ENCODE measurements at regions not wholly inside any gene's neighbourhood (a gene's known extent, or its start where the extent isn't known, plus 50 kb on each side); places are given as distances from the start of the nearest gene placed in this dataset.
A peak's percentile ranks its signal among the peaks of the same experiment; 100 is the strongest.
"Not testable (repeated sequence)": the region's sequence is repeated elsewhere in the genome, so short reads cannot be mapped to it uniquely, and the experiment has no call there.

GRCh38 chr11:106173291-106173690 is 95.8 kb downstream of the AASDHPPT start:
- DNase-seq, result no peak
- no peak for TF ChIP-seq CTCF (IDR thresholded peaks at IDR 0.05; ENCODE audit: borderline replicate concordance, extremely low read depth, insufficient read depth)
- no peak overlapping the region for H3K9ac ChIP-seq (ENCODE audit: low read length in 3 of 3)
- no peaks in the 10 kb centered on the region for H3K27me3 ChIP-seq (ENCODE audit: control insufficient read depth, insufficient read depth, low read length)
- no peak overlapping the region for H3K4me3 ChIP-seq (ENCODE audit: low read length in 3 of 3)
- no peaks in the 10 kb centered on the region for H3K36me3 ChIP-seq (ENCODE audit: control insufficient read depth in 2 of 3, insufficient read depth in 3 of 3, low read length in 3 of 3)
- H3K9me3 ChIP-seq (ENCODE audit: control insufficient read depth in 2 of 3, insufficient read depth in 1 of 3, low read length in 3 of 3), result no peaks in the 10 kb centered on the region
- no peaks in the 10 kb centered on the region for H3K4me1 ChIP-seq (ENCODE audit: control insufficient read depth in 2 of 3, insufficient read depth in 2 of 3, low read depth in 1 of 3, low read length in 3 of 3)
- H3K27ac ChIP-seq (ENCODE audit: low read depth in 2 of 2, low read length in 2 of 2), result no peak overlapping the region
- no peak for FAIRE-seq
- intact Hi-C loops (cut with DNase I), result no loop called here

GRCh38 chr11:106174003-106174402 is 96.5 kb downstream of the AASDHPPT start:
- H3K9ac ChIP-seq (ENCODE audit: low read length in 3 of 3); intact Hi-C loops (cut with DNase I); DNase-seq; H3K27ac ChIP-seq (ENCODE audit: low read depth in 2 of 2, low read length in 2 of 2); FAIRE-seq; H3K9me3 ChIP-seq (ENCODE audit: control insufficient read depth in 2 of 3, insufficient read depth in 1 of 3, low read length in 3 of 3); H3K4me3 ChIP-seq (ENCODE audit: low read length in 3 of 3); H3K4me1 ChIP-seq (ENCODE audit: control insufficient read depth in 2 of 3, insufficient read depth in 2 of 3, low read depth in 1 of 3, low read length in 3 of 3); H3K27me3 ChIP-seq (ENCODE audit: control insufficient read depth, insufficient read depth, low read length); H3K36me3 ChIP-seq (ENCODE audit: control insufficient read depth in 2 of 3, insufficient read depth in 3 of 3, low read length in 3 of 3): not testable (repeated sequence)

GRCh38 chr11:106176817-106177216 is 99.4 kb downstream of the AASDHPPT start:
- Histone ChIP-seq H3K4me1 (ENCODE audit: control insufficient read depth in 2 of 3, insufficient read depth in 2 of 3, low read depth in 1 of 3, low read length in 3 of 3) (no peaks in the 10 kb centered on the region), H3K27ac (ENCODE audit: low read depth in 2 of 2, low read length in 2 of 2) (no peak overlapping the region), H3K9ac (ENCODE audit: low read length in 3 of 3) (no peak overlapping the region), H3K4me3 (ENCODE audit: low read length in 3 of 3) (no peak overlapping the region), H3K9me3 (ENCODE audit: control insufficient read depth in 2 of 3, insufficient read depth in 1 of 3, low read length in 3 of 3) (no peaks in the 10 kb centered on the region), H3K36me3 (ENCODE audit: control insufficient read depth in 2 of 3, insufficient read depth in 3 of 3, low read length in 3 of 3) (no peaks in the 10 kb centered on the region), H3K27me3 (ENCODE audit: control insufficient read depth, insufficient read depth, low read length) (no peaks in the 10 kb centered on the region)
- DNase-seq (no peak), FAIRE-seq (no peak)
- TF ChIP-seq CTCF (IDR thresholded peaks at IDR 0.05; ENCODE audit: borderline replicate concordance, extremely low read depth, insufficient read depth), result no peak
- intact Hi-C loops (cut with DNase I), result no loop called here

GRCh38 chr11:106177311-106177710 is 99.8 kb downstream of the AASDHPPT start:
- no peaks in the 10 kb centered on the region for H3K36me3 ChIP-seq (ENCODE audit: control insufficient read depth in 2 of 3, insufficient read depth in 3 of 3, low read length in 3 of 3)
- DNase-seq (peak in 1 of 5 donors; percentile 10), FAIRE-seq (no peak)
- H3K4me3 ChIP-seq (ENCODE audit: low read length in 3 of 3), result no peak overlapping the region
- intact Hi-C loops (cut with DNase I), result no loop called here
- no peaks in the 10 kb centered on the region for H3K9me3 ChIP-seq (ENCODE audit: control insufficient read depth in 2 of 3, insufficient read depth in 1 of 3, low read length in 3 of 3)
- H3K27me3 ChIP-seq (ENCODE audit: control insufficient read depth, insufficient read depth, low read length), result no peaks in the 10 kb centered on the region
- H3K27ac ChIP-seq (ENCODE audit: low read depth in 2 of 2, low read length in 2 of 2), result no peak overlapping the region
- H3K4me1 ChIP-seq (ENCODE audit: control insufficient read depth in 2 of 3, insufficient read depth in 2 of 3, low read depth in 1 of 3, low read length in 3 of 3), result no peaks in the 10 kb centered on the region
- TF ChIP-seq CTCF (IDR thresholded peaks at IDR 0.05; ENCODE audit: borderline replicate concordance, extremely low read depth, insufficient read depth), result no peak
- H3K9ac ChIP-seq (ENCODE audit: low read length in 3 of 3), result no peak overlapping the region

Measured in kidney (tissue), 13 donors.